Panc1 (cell line): ENCODE measurements at regions not wholly inside any gene's neighbourhood (a gene's known extent, or its start where the extent isn't known, plus 50 kb on each side); places are given as distances from the start of the nearest gene placed in this dataset.

Source experiments
- ATAC-seq: fragments of 200-7000 bp; cut with Tn5 transposase; 2 replicates; pipeline ENCODE4 v1.9.1; 2020; ENCODE audit warnings: mild to moderate bottlenecking, moderate library complexity
- BruUV-seq: library from RNA; stranded (reverse); fragments of 400-500 nt; replicated peaks from 2 replicates; lab custom pipeline; 2021; lab: Mats Ljungman, UMichigan
- CTCF ChIA-PET: fragments of 300-600 bp; sonication (Branson Sonifier 250); formaldehyde crosslinking; loops from one replicate; lab custom pipeline; 2022; ENCODE audit warnings: antibody characterized with exemption; lab: Charles Lee
- POLR2A ChIA-PET: fragments of 300-600 bp; sonication (Branson Sonifier 250); formaldehyde crosslinking; loops from one replicate; lab custom pipeline; 2022; ENCODE audit warnings: antibody characterized with exemption; lab: Charles Lee
- DNase-seq: peaks from one replicate; pipeline ENCODE4 v3.0.0-alpha.2; 2010; ENCODE audit warnings: low read depth, low spot score
- H3K27ac ChIP-seq: 2 replicates; pipeline ENCODE4 v1.5.1; 2011; ENCODE audit warnings: mild to moderate bottlenecking, low read length, inconsistent platforms
- H3K27me3 ChIP-seq: fragments of 200-500 bp; sonication (Bioruptor generic); 2 replicates; pipeline ENCODE4 v1.6.0; 2014; ENCODE audit warnings: low read length, inconsistent platforms; ENCODE audit not compliant: control insufficient read depth, insufficient read depth
- H3K36me3 ChIP-seq: fragments of 200-500 bp; sonication (Bioruptor generic); 2 replicates; pipeline ENCODE4 v1.5.1; 2014; ENCODE audit warnings: inconsistent platforms, mild to moderate bottlenecking, low read length, moderate library complexity; ENCODE audit not compliant: control insufficient read depth, insufficient read depth
- H3K4me1 ChIP-seq: 2 replicates; pipeline ENCODE4 v1.5.1; 2011; ENCODE audit warnings: inconsistent platforms, mild to moderate bottlenecking, low read length, moderate library complexity; ENCODE audit not compliant: control insufficient read depth, insufficient read depth
- H3K4me3 ChIP-seq, 2 experiments: 2 replicates each; pipeline ENCODE4 v1.5.1; 2011 to 2012; ENCODE audit warnings: low read depth in 2 of 2, low read length in 2 of 2, mild to moderate bottlenecking in 2 of 2, inconsistent platforms in 1 of 2, moderate library complexity in 1 of 2
- H3K9me3 ChIP-seq: fragments of 200-500 bp; sonication (Bioruptor generic); 2 replicates; pipeline ENCODE4 v1.5.1; 2014; ENCODE audit warnings: low read depth, mild to moderate bottlenecking, inconsistent platforms, low read length, moderate library complexity; ENCODE audit not compliant: control insufficient read depth, insufficient read depth
- POLR2AphosphoS5 ChIP-seq: IDR thresholded peaks from 2 replicates; pipeline ENCODE4 v1.6.1; 2012; ENCODE audit warnings: mild to moderate bottlenecking, low read depth, low read length, moderate library complexity
- SIN3A ChIP-seq: IDR thresholded peaks from 2 replicates; pipeline ENCODE4 v1.6.1; 2012; ENCODE audit warnings: low read depth, mild to moderate bottlenecking, low read length, moderate library complexity, borderline replicate concordance; ENCODE audit not compliant: insufficient read depth
- TCF7L2 ChIP-seq: IDR thresholded peaks from 2 replicates; pipeline ENCODE4 v1.6.1; 2011; ENCODE audit warnings: mild to moderate bottlenecking, low read depth, low read length, inconsistent platforms
- in situ Hi-C: cut with HindIII; loops from 2 replicates; pipeline ENCODE4 v1.10.0; 2016; ENCODE audit warnings: low sequenced_read_pairs, low pct_unique_long_range_greater_than_20kb
- intact Hi-C: fragments of 100-400 bp; cut with micrococcal nuclease; formaldehyde crosslinking; loops from one replicate; pipeline ENCODE4 v1.10.0; 2022; ENCODE audit not compliant: unreplicated experiment
- TF ChIP-seq, protein P1 (sequence below): fragments of 450-650 bp; IDR thresholded peaks from 2 replicates; pipeline ENCODE4 v1.5.1; 2017; ENCODE audit warnings: mild to moderate bottlenecking
- TF ChIP-seq, protein P2 (sequence below), 2 experiments: IDR thresholded peaks; 2 replicates each; pipeline ENCODE4 v1.6.1; 2011 to 2012; ENCODE audit warnings: low read depth in 2 of 2, control low read depth in 1 of 2, low read length in 1 of 2, mild to moderate bottlenecking in 1 of 2, moderate library complexity in 1 of 2; ENCODE audit not compliant: insufficient read depth in 1 of 2

DNA sequence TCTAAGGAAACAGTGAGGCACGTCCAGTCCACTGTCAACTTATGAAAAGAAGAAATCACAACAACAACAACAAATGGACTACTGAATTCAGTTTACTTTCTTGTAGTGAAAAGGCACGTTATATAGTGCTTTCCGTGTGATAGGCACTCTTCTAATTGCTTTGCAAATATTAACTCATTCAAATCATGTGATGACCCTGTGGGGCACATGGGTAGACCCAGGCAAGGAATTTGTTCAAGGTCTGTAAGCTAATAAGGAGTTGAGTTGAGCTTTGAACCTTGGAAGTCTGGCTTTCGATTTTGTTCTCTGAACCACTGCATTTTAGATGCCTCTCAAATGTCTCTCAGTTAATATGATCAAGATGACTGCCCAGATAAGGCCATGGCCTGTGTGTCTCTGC is 295.1 kb upstream of the RBFOX1 start:
- ChIA-PET POLR2A (no interaction called here), CTCF (no interaction called here)
- in situ Hi-C loops: no loop called here

DNA sequence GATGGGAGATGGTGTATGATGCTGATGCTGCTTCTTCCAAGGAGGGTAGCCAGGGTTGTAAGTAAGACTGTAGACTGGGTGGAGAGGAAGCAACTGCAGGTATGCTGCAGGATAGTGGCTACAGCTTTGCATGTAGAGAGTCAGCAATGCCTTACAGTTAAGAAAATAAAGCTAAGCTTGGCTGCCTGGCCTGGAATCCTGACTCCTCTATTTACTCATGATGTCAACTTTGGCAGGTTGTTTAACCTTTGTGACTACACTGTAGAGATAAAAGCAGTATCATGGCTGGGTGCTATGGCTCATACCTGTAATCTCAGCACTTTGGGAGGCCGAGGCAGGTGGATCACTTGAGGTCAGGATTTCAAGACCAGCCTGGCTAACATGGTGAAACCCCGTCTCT is 301.6 kb upstream of the RBFOX1 start:
- ChIA-PET CTCF (no interaction called here), POLR2A (no interaction called here)
- Histone ChIP-seq H3K27ac (no peak overlapping the region), H3K9me3 (no peaks in the 10 kb centered on the region), H3K4me3 (no peak overlapping the region), H3K36me3 (no peaks in the 10 kb centered on the region), H3K4me1 (no peaks in the 10 kb centered on the region), H3K27me3 (no peaks in the 10 kb centered on the region)
- ATAC-seq (no peak), DNase-seq (no peak)
- in situ Hi-C loops: no loop called here
- TF ChIP-seq TCF7L2 (no peak), SIN3A (no peak), POLR2AphosphoS5 (no peak)
- TF ChIP-seq, protein P1, sequence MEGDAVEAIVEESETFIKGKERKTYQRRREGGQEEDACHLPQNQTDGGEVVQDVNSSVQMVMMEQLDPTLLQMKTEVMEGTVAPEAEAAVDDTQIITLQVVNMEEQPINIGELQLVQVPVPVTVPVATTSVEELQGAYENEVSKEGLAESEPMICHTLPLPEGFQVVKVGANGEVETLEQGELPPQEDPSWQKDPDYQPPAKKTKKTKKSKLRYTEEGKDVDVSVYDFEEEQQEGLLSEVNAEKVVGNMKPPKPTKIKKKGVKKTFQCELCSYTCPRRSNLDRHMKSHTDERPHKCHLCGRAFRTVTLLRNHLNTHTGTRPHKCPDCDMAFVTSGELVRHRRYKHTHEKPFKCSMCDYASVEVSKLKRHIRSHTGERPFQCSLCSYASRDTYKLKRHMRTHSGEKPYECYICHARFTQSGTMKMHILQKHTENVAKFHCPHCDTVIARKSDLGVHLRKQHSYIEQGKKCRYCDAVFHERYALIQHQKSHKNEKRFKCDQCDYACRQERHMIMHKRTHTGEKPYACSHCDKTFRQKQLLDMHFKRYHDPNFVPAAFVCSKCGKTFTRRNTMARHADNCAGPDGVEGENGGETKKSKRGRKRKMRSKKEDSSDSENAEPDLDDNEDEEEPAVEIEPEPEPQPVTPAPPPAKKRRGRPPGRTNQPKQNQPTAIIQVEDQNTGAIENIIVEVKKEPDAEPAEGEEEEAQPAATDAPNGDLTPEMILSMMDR: no peak
- TF ChIP-seq, protein P2, sequence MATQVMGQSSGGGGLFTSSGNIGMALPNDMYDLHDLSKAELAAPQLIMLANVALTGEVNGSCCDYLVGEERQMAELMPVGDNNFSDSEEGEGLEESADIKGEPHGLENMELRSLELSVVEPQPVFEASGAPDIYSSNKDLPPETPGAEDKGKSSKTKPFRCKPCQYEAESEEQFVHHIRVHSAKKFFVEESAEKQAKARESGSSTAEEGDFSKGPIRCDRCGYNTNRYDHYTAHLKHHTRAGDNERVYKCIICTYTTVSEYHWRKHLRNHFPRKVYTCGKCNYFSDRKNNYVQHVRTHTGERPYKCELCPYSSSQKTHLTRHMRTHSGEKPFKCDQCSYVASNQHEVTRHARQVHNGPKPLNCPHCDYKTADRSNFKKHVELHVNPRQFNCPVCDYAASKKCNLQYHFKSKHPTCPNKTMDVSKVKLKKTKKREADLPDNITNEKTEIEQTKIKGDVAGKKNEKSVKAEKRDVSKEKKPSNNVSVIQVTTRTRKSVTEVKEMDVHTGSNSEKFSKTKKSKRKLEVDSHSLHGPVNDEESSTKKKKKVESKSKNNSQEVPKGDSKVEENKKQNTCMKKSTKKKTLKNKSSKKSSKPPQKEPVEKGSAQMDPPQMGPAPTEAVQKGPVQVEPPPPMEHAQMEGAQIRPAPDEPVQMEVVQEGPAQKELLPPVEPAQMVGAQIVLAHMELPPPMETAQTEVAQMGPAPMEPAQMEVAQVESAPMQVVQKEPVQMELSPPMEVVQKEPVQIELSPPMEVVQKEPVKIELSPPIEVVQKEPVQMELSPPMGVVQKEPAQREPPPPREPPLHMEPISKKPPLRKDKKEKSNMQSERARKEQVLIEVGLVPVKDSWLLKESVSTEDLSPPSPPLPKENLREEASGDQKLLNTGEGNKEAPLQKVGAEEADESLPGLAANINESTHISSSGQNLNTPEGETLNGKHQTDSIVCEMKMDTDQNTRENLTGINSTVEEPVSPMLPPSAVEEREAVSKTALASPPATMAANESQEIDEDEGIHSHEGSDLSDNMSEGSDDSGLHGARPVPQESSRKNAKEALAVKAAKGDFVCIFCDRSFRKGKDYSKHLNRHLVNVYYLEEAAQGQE (IDR thresholded peaks at IDR 0.05; ENCODE audit: insufficient read depth in 1 of 2, low read depth in 2 of 2, low read length in 1 of 2): no peak
- BruUV-seq: no TSS peak
- intact Hi-C loops: no loop called here

More for the DNA sequence above, 295.1 kb upstream of the RBFOX1 start:
- no TSS peak for BruUV-seq
- TF ChIP-seq, protein P1: no peak
- TF ChIP-seq POLR2AphosphoS5 (no peak), TCF7L2 (no peak), SIN3A (no peak)
- TF ChIP-seq, protein P2 (IDR thresholded peaks at IDR 0.05; ENCODE audit: insufficient read depth in 1 of 2, low read depth in 2 of 2, low read length in 1 of 2): no peak
- H3K4me1 ChIP-seq: no peaks in the 10 kb centered on the region
- no peak overlapping the region for H3K4me3 ChIP-seq
- ATAC-seq (no peak), DNase-seq (no peak)
- intact Hi-C loops: no loop called here
- no peaks in the 10 kb centered on the region for H3K9me3 ChIP-seq
- no peaks in the 10 kb centered on the region for H3K36me3 ChIP-seq
- no peaks in the 10 kb centered on the region for H3K27me3 ChIP-seq
- no peak overlapping the region for H3K27ac ChIP-seq
